ENCODE measurements at regions not wholly inside any gene's neighbourhood (a gene's known extent, or its start where the extent isn't known, plus 50 kb on each side); places are given as distances from the start of the nearest gene placed in this dataset.

- no peak for TF ChIP-seq CTCF (IDR thresholded peaks at IDR 0.05)
- TF ChIP-seq POLR2A (IDR thresholded peaks at IDR 0.05), result no peak
These were observed 457.6 kb upstream of the ACTBL2 start for GRCh38 chr5:57940236-57940635.
